PC-3 (cell line): ENCODE measurements at regions not wholly inside any gene's neighbourhood (a gene's known extent, or its start where the extent isn't known, plus 50 kb on each side); places are given as distances from the start of the nearest gene placed in this dataset.

Source experiments
- CTCF ChIP-seq: fragments of 300-600 bp; sonication (generic); conservative IDR thresholded peaks from 2 replicates; pipeline ENCODE4 v1.5.1; 2017; ENCODE audit warnings: antibody characterized with exemption, low read depth, mild to moderate bottlenecking, low read length
- EZH2 ChIP-seq: fragments of 300-600 bp; sonication (generic); IDR thresholded peaks from one replicate; pipeline ENCODE4 v1.6.1; 2017; ENCODE audit warnings: antibody characterized with exemption, mild to moderate bottlenecking, low read length; ENCODE audit not compliant: unreplicated experiment
- EZH2phosphoT487 ChIP-seq: fragments of 300-600 bp; sonication (generic); IDR thresholded peaks from 2 replicates; pipeline ENCODE4 v1.6.1; 2018; ENCODE audit warnings: mild to moderate bottlenecking, antibody characterized with exemption, low read length, borderline replicate concordance

- TF ChIP-seq CTCF (no peak), EZH2phosphoT487 (no peak), EZH2 (no peak)
Observed at GRCh38 chr10:36423821-36424248, 701.6 kb upstream of the ANKRD30A start.
